ENCODE measurements at regions not wholly inside any gene's neighbourhood (a gene's known extent, or its start where the extent isn't known, plus 50 kb on each side); places are given as distances from the start of the nearest gene placed in this dataset.
"Not testable (repeated sequence)": the region's sequence is repeated elsewhere in the genome, so short reads cannot be mapped to it uniquely, and the experiment has no call there.

GRCh38 chr22:44645083-44645482 lies 56.9 kb upstream of the PRR5 start:
- no TSS peak for BruUV-seq (replicated peaks)
- Histone ChIP-seq H3K4me2 (ENCODE audit: insufficient read depth, low read length) (no peak overlapping the region), H3K36me3 (ENCODE audit: control insufficient read depth, insufficient read depth, low read length) (no peaks in the 10 kb centered on the region), H4K20me1 (replicated peaks; ENCODE audit: control insufficient read depth, insufficient read depth, low read length) (no peaks in the 10 kb centered on the region), H3K9ac (ENCODE audit: insufficient read depth in 1 of 2, low read depth in 2 of 2, low read length in 2 of 2) (no peak overlapping the region), H3K27ac (ENCODE audit: extremely low read depth, low read depth, low read length) (no peak overlapping the region), H3K4me3 (no peak overlapping the region), H2AFZ (ENCODE audit: low read depth, low read length) (no peak overlapping the region), H3K27me3 (ENCODE audit: control insufficient read depth in 2 of 2, insufficient read depth in 2 of 2, low read length in 2 of 2) (peaks cover 6 to 34% of the 10 kb centered on the region in 2 experiments), H3K9me1 (ENCODE audit: control insufficient read depth, insufficient read depth, low read length) (no peaks in the 10 kb centered on the region), H3K9me3 (replicated peaks; ENCODE audit: control insufficient read depth, insufficient read depth, low read depth, low read length) (no peaks in the 10 kb centered on the region), H3K4me1 (replicated peaks in 1 of 2; ENCODE audit: control insufficient read depth in 2 of 2, insufficient read depth in 2 of 2, low read length in 2 of 2) (peaks cover 0 to 4% of the 10 kb centered on the region in 2 experiments; a peak in 2 of 5 replicates), H3K79me2 (ENCODE audit: control insufficient read depth, insufficient read depth, low read length) (no peaks in the 10 kb centered on the region)
- no peak for DNase-seq (ENCODE audit: extremely low read depth in 1 of 4, low spot score in 3 of 4)
- TF ChIP-seq ZNF707 (CRISPR knock-in tag; conservative IDR thresholded peaks at IDR 0.05) (no peak), MCM7 (IDR thresholded peaks at IDR 0.05) (no peak), MYBL2 (IDR thresholded peaks at IDR 0.05; ENCODE audit: low read depth) (no peak), MYBL2 (CRISPR knock-in tag; IDR thresholded peaks at IDR 0.05; ENCODE audit: borderline replicate concordance) (no peak), POLR3A (IDR thresholded peaks at IDR 0.05; ENCODE audit: borderline replicate concordance, extremely low read depth, insufficient read depth, insufficient read length) (no peak), NR4A1 (CRISPR knock-in tag; IDR thresholded peaks at IDR 0.05) (no peak), NR4A1 (tag; IDR thresholded peaks at IDR 0.05) (no peak), ZNF584 (CRISPR knock-in tag; IDR thresholded peaks at IDR 0.05; ENCODE audit: low read depth) (no peak)
- in situ Hi-C loops (cut with MboI) (no loop called here), intact Hi-C loops (cut with micrococcal nuclease) (no loop called here)
- no peak for FAIRE-seq
- 5% methylated on average over 4 of the region's 4 CpGs for WGBS (ENCODE audit: insufficient coverage, low coverage, missing lambda C conversion rate)
- CTCF ChIA-PET (ENCODE audit: low intra/inter-chr PET ratio) = no interaction called here
- ATAC-seq = no peak
- POLR2A ChIA-PET = no interaction called here

GRCh38 chr22:44643526-44644101 lies 58.4 kb upstream of the PRR5 start:
- BruUV-seq (replicated peaks); H4K20me1 ChIP-seq (replicated peaks; ENCODE audit: control insufficient read depth, insufficient read depth, low read length); H3K9ac ChIP-seq (ENCODE audit: insufficient read depth in 1 of 2, low read depth in 2 of 2, low read length in 2 of 2); H3K4me1 ChIP-seq (replicated peaks in 1 of 2; ENCODE audit: control insufficient read depth in 2 of 2, insufficient read depth in 2 of 2, low read length in 2 of 2); H3K79me2 ChIP-seq (ENCODE audit: control insufficient read depth, insufficient read depth, low read length); FAIRE-seq; H3K9me1 ChIP-seq (ENCODE audit: control insufficient read depth, insufficient read depth, low read length); H3K27ac ChIP-seq (ENCODE audit: extremely low read depth, low read depth, low read length); H3K9me3 ChIP-seq (replicated peaks; ENCODE audit: control insufficient read depth, insufficient read depth, low read depth, low read length); H3K4me2 ChIP-seq (ENCODE audit: insufficient read depth, low read length); H2AFZ ChIP-seq (ENCODE audit: low read depth, low read length); CTCF ChIA-PET (ENCODE audit: low intra/inter-chr PET ratio); DNase-seq (ENCODE audit: extremely low read depth in 1 of 4, low spot score in 3 of 4); H3K36me3 ChIP-seq (ENCODE audit: control insufficient read depth, insufficient read depth, low read length); intact Hi-C loops (cut with micrococcal nuclease); H3K4me3 ChIP-seq; ATAC-seq; in situ Hi-C loops (cut with MboI): not testable (repeated sequence)
- H3K27me3 ChIP-seq (ENCODE audit: control insufficient read depth in 2 of 2, insufficient read depth in 2 of 2, low read length in 2 of 2) = peaks cover 6 to 40% of the 10 kb centered on the region in 2 experiments
- POLR2A ChIA-PET = interaction anchor here (1.3 kb wide), 1 partner anchor 14 kb away, joined by 5 read pairs; no protein-coding TSS in a partner anchor
- WGBS (ENCODE audit: insufficient coverage, low coverage, missing lambda C conversion rate) = 30% methylated on average over 16 of the region's 19 CpGs

Data from K562 (cell line).